ENCODE measurements at regions not wholly inside any gene's neighbourhood (a gene's known extent, or its start where the extent isn't known, plus 50 kb on each side); places are given as distances from the start of the nearest gene placed in this dataset.

GRCh38 chr2:150355440-150355839 lies 132.0 kb downstream of the RND3 start:
- DNase-seq (ENCODE audit: low read depth) (no peak), FAIRE-seq (no peak)
- no peaks in the 10 kb centered on the region for H3K36me3 ChIP-seq (ENCODE audit: control insufficient read depth, insufficient read depth, low read length)
- no peaks in the 10 kb centered on the region for H3K27me3 ChIP-seq (ENCODE audit: control insufficient read depth, insufficient read depth, low read length)
- no peak for TF ChIP-seq CTCF (IDR thresholded peaks at IDR 0.05; ENCODE audit: insufficient read depth, low read length, severe bottlenecking)
- H3K4me3 ChIP-seq (ENCODE audit: low read depth, low read length): no peak overlapping the region

- DNase-seq (ENCODE audit: low read depth) (no peak), FAIRE-seq (no peak)
- no peaks in the 10 kb centered on the region for H3K27me3 ChIP-seq (ENCODE audit: control insufficient read depth, insufficient read depth, low read length)
- H3K4me3 ChIP-seq (ENCODE audit: low read depth, low read length): no peak overlapping the region
- TF ChIP-seq CTCF (IDR thresholded peaks at IDR 0.05; ENCODE audit: insufficient read depth, low read length, severe bottlenecking): no peak
- H3K36me3 ChIP-seq (ENCODE audit: control insufficient read depth, insufficient read depth, low read length): no peaks in the 10 kb centered on the region
Observed at GRCh38 chr2:150353376-150353775, 134.1 kb downstream of the RND3 start.

GRCh38 chr2:150351922-150352321 lies 135.5 kb downstream of the RND3 start:
- Histone ChIP-seq H3K27me3 (ENCODE audit: control insufficient read depth, insufficient read depth, low read length) (no peaks in the 10 kb centered on the region), H3K4me3 (ENCODE audit: low read depth, low read length) (no peak overlapping the region), H3K36me3 (ENCODE audit: control insufficient read depth, insufficient read depth, low read length) (no peaks in the 10 kb centered on the region)
- no peak for TF ChIP-seq CTCF (IDR thresholded peaks at IDR 0.05; ENCODE audit: insufficient read depth, low read length, severe bottlenecking)
- FAIRE-seq: no peak
- DNase-seq (ENCODE audit: low read depth): no peak

GRCh38 chr2:150350500-150350899 lies 137.0 kb downstream of the RND3 start:
- H3K36me3 ChIP-seq (ENCODE audit: control insufficient read depth, insufficient read depth, low read length): no peaks in the 10 kb centered on the region

GRCh38 chr2:150346806-150347205 lies 140.7 kb downstream of the RND3 start:
- no peak for FAIRE-seq

More at GRCh38 chr2:150350500-150350899, 137.0 kb downstream of the RND3 start:
- DNase-seq (ENCODE audit: low read depth): no peak
- TF ChIP-seq CTCF (IDR thresholded peaks at IDR 0.05; ENCODE audit: insufficient read depth, low read length, severe bottlenecking): no peak
- Histone ChIP-seq H3K27me3 (ENCODE audit: control insufficient read depth, insufficient read depth, low read length) (no peaks in the 10 kb centered on the region), H3K4me3 (ENCODE audit: low read depth, low read length) (no peak overlapping the region)
- FAIRE-seq: no peak

More at GRCh38 chr2:150346806-150347205, 140.7 kb downstream of the RND3 start:
- TF ChIP-seq CTCF (IDR thresholded peaks at IDR 0.05; ENCODE audit: insufficient read depth, low read length, severe bottlenecking): no peak
- H3K36me3 ChIP-seq (ENCODE audit: control insufficient read depth, insufficient read depth, low read length): no peaks in the 10 kb centered on the region
- DNase-seq (ENCODE audit: low read depth): no peak
- H3K4me3 ChIP-seq (ENCODE audit: low read depth, low read length): no peak overlapping the region
- H3K27me3 ChIP-seq (ENCODE audit: control insufficient read depth, insufficient read depth, low read length): no peaks in the 10 kb centered on the region

All from bronchial epithelial cell (primary cell).